ENCODE measurements at regions not wholly inside any gene's neighbourhood (a gene's known extent, or its start where the extent isn't known, plus 50 kb on each side); places are given as distances from the start of the nearest gene placed in this dataset.

- TF ChIP-seq ZSCAN29 (IDR thresholded peaks at IDR 0.05) (no peak), POLR2A (IDR thresholded peaks at IDR 0.05; ENCODE audit: low read depth, low read length) (no peak), CTCF (IDR thresholded peaks at IDR 0.05 in 2 of 3, conservative IDR thresholded peaks at IDR 0.05 in 1 of 3; ENCODE audit: control insufficient read depth in 2 of 3, extremely low read depth in 1 of 3, insufficient read depth in 1 of 3, low read depth in 3 of 3, low read length in 3 of 3) (no peak), ZBTB11 (CRISPR knock-in tag; IDR thresholded peaks at IDR 0.05) (no peak), CBX3 (IDR thresholded peaks at IDR 0.05; ENCODE audit: borderline replicate concordance, low read depth) (no peak)
Measured at GRCh38 chr4:158036998-158037397, 135.8 kb downstream of the GASK1B start.
